ENCODE measurements at regions not wholly inside any gene's neighbourhood (a gene's known extent, or its start where the extent isn't known, plus 50 kb on each side); places are given as distances from the start of the nearest gene placed in this dataset.

GRCh38 chr1:30166174-30166573 is 557.2 kb downstream of the MATN1 start:
- FAIRE-seq = no peak
- H3K9me3 Mint-ChIP-seq (ENCODE audit: unreplicated experiment) = no peaks in the 10 kb centered on the region

DNA sequence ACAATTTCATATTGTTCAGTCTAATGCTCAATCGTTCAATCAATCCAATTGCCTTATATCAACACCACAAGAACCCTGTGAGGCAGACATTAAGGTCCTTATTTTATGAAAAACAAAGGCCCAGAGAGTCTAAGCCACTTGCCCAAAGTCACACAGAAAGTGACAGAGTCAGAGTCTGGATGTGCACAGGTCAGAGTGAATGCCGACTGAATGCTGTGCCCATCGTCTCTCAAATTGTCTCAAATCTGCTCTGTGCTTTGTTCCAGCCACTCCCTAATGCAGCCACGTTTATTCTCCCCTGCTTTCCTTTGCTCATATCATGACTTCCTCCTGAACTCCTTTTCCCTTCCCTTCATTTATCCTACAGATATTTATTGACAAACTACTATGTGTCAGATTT is 558.3 kb downstream of the MATN1 start:
- H3K4me3 ChIP-seq (ENCODE audit: insufficient read depth, low read depth, low read length) = no peak overlapping the region
- Mint-ChIP-seq H3K27ac (ENCODE audit: unreplicated experiment) (no peak overlapping the region), H3K4me3 (ENCODE audit: unreplicated experiment) (no peak overlapping the region), H3K4me1 (ENCODE audit: low read depth, unreplicated experiment) (peaks cover 2% of the 10 kb centered on the region), H3K36me3 (ENCODE audit: low read depth, unreplicated experiment) (no peaks in the 10 kb centered on the region), H3K9me3 (ENCODE audit: unreplicated experiment) (no peaks in the 10 kb centered on the region), H3K27me3 (ENCODE audit: low read depth, unreplicated experiment) (peaks cover 27% of the 10 kb centered on the region)
- H3K36me3 ChIP-seq (ENCODE audit: insufficient read depth, low read length) = no peaks in the 10 kb centered on the region
- no peaks in the 10 kb centered on the region for H3K4me1 ChIP-seq (ENCODE audit: insufficient read depth, low read length)
- H3K27me3 ChIP-seq (ENCODE audit: insufficient read depth, low read length) = no peaks in the 10 kb centered on the region
- H3K9ac ChIP-seq (ENCODE audit: low read length) = no peak overlapping the region
- FAIRE-seq (no peak), DNase-seq (ENCODE audit: low read depth) (no peak)
- no peaks in the 10 kb centered on the region for H4K20me1 ChIP-seq (ENCODE audit: insufficient read depth, low read length)
- H3K4me2 ChIP-seq (ENCODE audit: low read length) = no peak overlapping the region
- TF ChIP-seq, protein P1, sequence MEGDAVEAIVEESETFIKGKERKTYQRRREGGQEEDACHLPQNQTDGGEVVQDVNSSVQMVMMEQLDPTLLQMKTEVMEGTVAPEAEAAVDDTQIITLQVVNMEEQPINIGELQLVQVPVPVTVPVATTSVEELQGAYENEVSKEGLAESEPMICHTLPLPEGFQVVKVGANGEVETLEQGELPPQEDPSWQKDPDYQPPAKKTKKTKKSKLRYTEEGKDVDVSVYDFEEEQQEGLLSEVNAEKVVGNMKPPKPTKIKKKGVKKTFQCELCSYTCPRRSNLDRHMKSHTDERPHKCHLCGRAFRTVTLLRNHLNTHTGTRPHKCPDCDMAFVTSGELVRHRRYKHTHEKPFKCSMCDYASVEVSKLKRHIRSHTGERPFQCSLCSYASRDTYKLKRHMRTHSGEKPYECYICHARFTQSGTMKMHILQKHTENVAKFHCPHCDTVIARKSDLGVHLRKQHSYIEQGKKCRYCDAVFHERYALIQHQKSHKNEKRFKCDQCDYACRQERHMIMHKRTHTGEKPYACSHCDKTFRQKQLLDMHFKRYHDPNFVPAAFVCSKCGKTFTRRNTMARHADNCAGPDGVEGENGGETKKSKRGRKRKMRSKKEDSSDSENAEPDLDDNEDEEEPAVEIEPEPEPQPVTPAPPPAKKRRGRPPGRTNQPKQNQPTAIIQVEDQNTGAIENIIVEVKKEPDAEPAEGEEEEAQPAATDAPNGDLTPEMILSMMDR (IDR thresholded peaks at IDR 0.05; ENCODE audit: insufficient read depth, low read depth, low read length) = no peak
- no peak for TF ChIP-seq EZH2 (IDR thresholded peaks at IDR 0.05; ENCODE audit: insufficient read depth, low read length)
- no peaks in the 10 kb centered on the region for H3K9me3 ChIP-seq (ENCODE audit: insufficient read depth, low read depth, low read length)
- no peak overlapping the region for H2AFZ ChIP-seq (ENCODE audit: low read depth, low read length)
- no peaks in the 10 kb centered on the region for H3K79me2 ChIP-seq (ENCODE audit: insufficient read depth, low read length)
- H3K27ac ChIP-seq (ENCODE audit: low read depth, low read length) = no peak overlapping the region

More at GRCh38 chr1:30166174-30166573, 557.2 kb downstream of the MATN1 start:
- no peak overlapping the region for H3K4me3 ChIP-seq (ENCODE audit: insufficient read depth, low read depth, low read length)
- peaks cover 28% of the 10 kb centered on the region for H3K27me3 Mint-ChIP-seq (ENCODE audit: low read depth, unreplicated experiment)
- no peak overlapping the region for H3K9ac ChIP-seq (ENCODE audit: low read length)
- H3K36me3 Mint-ChIP-seq (ENCODE audit: low read depth, unreplicated experiment) = no peaks in the 10 kb centered on the region
- H3K9me3 ChIP-seq (ENCODE audit: insufficient read depth, low read depth, low read length) = no peaks in the 10 kb centered on the region
- no peak overlapping the region for H3K27ac Mint-ChIP-seq (ENCODE audit: unreplicated experiment)
- H3K27ac ChIP-seq (ENCODE audit: low read depth, low read length) = no peak overlapping the region
- no peaks in the 10 kb centered on the region for H4K20me1 ChIP-seq (ENCODE audit: insufficient read depth, low read length)
- no peak overlapping the region for H2AFZ ChIP-seq (ENCODE audit: low read depth, low read length)
- H3K27me3 ChIP-seq (ENCODE audit: insufficient read depth, low read length) = no peaks in the 10 kb centered on the region
- H3K36me3 ChIP-seq (ENCODE audit: insufficient read depth, low read length) = no peaks in the 10 kb centered on the region
- DNase-seq (ENCODE audit: low read depth) = no peak
- H3K4me1 Mint-ChIP-seq (ENCODE audit: low read depth, unreplicated experiment) = peaks cover 2% of the 10 kb centered on the region
- TF ChIP-seq, protein P1 (IDR thresholded peaks at IDR 0.05; ENCODE audit: insufficient read depth, low read depth, low read length) = no peak
- no peak for TF ChIP-seq EZH2 (IDR thresholded peaks at IDR 0.05; ENCODE audit: insufficient read depth, low read length)
- H3K79me2 ChIP-seq (ENCODE audit: insufficient read depth, low read length) = no peaks in the 10 kb centered on the region
- no peaks in the 10 kb centered on the region for H3K4me1 ChIP-seq (ENCODE audit: insufficient read depth, low read length)
- H3K4me2 ChIP-seq (ENCODE audit: low read length) = no peak overlapping the region
- no peak overlapping the region for H3K4me3 Mint-ChIP-seq (ENCODE audit: unreplicated experiment)

DNA sequence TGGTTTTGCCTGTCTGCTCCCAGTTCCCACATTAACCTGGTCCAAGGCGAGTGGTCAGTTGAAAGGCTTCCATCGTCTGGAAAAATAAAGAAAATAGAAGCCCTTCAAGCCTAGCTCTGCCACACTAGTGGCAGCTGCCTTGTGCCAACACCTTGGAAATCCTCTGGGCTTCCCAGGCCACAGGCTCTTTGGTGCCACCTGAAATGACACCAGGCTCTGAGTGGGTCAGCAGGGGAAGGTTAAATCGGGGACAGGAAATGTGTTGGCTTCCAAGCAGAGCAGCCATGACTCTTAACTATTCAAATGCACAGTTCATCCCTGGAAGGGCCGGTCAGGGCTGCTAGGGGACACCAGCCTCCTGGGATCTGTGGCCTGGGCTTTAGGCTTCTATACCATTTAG is 558.7 kb downstream of the MATN1 start:
- Mint-ChIP-seq H3K36me3 (ENCODE audit: low read depth, unreplicated experiment) (no peaks in the 10 kb centered on the region), H3K27ac (ENCODE audit: unreplicated experiment) (no peak overlapping the region), H3K4me1 (ENCODE audit: low read depth, unreplicated experiment) (peaks cover 2% of the 10 kb centered on the region), H3K27me3 (ENCODE audit: low read depth, unreplicated experiment) (peaks cover 27% of the 10 kb centered on the region), H3K9me3 (ENCODE audit: unreplicated experiment) (no peaks in the 10 kb centered on the region), H3K4me3 (ENCODE audit: unreplicated experiment) (no peak overlapping the region)
- Histone ChIP-seq H3K79me2 (ENCODE audit: insufficient read depth, low read length) (no peaks in the 10 kb centered on the region), H4K20me1 (ENCODE audit: insufficient read depth, low read length) (no peaks in the 10 kb centered on the region), H3K4me3 (ENCODE audit: insufficient read depth, low read depth, low read length) (no peak overlapping the region), H2AFZ (ENCODE audit: low read depth, low read length) (no peak overlapping the region), H3K27ac (ENCODE audit: low read depth, low read length) (no peak overlapping the region), H3K36me3 (ENCODE audit: insufficient read depth, low read length) (no peaks in the 10 kb centered on the region), H3K9ac (ENCODE audit: low read length) (no peak overlapping the region), H3K9me3 (ENCODE audit: insufficient read depth, low read depth, low read length) (no peaks in the 10 kb centered on the region), H3K27me3 (ENCODE audit: insufficient read depth, low read length) (no peaks in the 10 kb centered on the region), H3K4me2 (ENCODE audit: low read length) (no peak overlapping the region), H3K4me1 (ENCODE audit: insufficient read depth, low read length) (no peaks in the 10 kb centered on the region)
- no peak for TF ChIP-seq EZH2 (IDR thresholded peaks at IDR 0.05; ENCODE audit: insufficient read depth, low read length)
- TF ChIP-seq, protein P1 (IDR thresholded peaks at IDR 0.05; ENCODE audit: insufficient read depth, low read depth, low read length) = no peak
- DNase-seq (ENCODE audit: low read depth) (no peak), FAIRE-seq (no peak)
